ENCODE measurements at regions not wholly inside any gene's neighbourhood (a gene's known extent, or its start where the extent isn't known, plus 50 kb on each side); places are given as distances from the start of the nearest gene placed in this dataset.
"Not testable (repeated sequence)": the region's sequence is repeated elsewhere in the genome, so short reads cannot be mapped to it uniquely, and the experiment has no call there.

DNA sequence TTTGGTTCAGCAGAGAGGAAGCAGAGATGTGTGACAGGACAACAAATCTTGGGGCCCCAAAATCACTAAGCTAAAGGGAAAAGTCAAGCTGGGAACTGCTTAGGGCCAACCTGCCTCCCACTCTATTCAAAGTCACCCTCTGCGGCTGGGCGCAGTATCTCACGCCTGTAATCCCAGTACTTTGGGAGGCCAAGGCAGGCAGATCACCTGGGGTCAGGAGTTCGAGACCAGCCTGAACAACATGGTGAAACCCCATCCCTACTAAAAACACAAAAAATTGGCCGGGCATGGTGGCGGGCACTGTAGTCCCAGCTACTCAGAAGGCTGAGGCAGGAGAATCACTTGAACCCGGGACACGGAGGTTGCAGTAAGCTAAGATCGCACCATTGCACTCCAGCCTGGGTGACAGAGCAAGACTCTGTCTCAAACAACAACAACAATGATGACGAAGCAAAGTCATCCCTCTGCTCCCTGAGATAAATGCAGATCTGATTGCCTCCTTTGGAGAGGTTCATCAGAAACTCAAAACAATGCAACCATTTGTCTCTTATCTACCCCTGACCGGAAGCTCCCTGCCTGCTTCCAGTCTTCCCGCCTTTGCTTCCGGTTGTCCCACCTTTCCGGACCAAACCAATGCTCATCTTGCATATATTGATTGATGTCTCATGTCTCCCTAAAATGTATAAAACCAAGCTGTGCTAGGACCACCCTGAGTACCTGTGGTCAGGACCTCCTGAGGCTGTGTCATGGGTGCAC lies 136.4 kb upstream of the AFDN start:
- DNase-seq (ENCODE audit: low read depth) = not testable (repeated sequence)

DNA sequence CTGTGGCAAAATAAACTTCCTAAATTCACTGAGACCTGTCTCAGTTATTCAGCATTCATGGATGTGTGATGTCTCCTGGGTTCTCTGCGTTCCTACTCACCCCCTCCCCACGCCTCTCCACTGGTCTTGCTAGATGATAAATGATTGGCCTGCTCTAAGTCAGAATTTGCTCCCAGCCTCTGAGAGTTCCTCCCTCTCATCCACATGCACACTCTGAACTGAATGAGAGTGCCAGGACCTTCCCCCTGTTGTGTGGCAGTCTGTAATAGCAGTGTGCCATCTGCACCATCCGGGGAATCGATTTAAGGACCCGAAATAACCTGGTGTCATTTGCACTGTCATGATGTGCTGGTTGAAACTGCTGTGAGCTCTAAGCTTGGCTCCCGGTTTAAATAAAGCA lies 135.8 kb upstream of the AFDN start:
- no peak for DNase-seq (ENCODE audit: low read depth)

DNA sequence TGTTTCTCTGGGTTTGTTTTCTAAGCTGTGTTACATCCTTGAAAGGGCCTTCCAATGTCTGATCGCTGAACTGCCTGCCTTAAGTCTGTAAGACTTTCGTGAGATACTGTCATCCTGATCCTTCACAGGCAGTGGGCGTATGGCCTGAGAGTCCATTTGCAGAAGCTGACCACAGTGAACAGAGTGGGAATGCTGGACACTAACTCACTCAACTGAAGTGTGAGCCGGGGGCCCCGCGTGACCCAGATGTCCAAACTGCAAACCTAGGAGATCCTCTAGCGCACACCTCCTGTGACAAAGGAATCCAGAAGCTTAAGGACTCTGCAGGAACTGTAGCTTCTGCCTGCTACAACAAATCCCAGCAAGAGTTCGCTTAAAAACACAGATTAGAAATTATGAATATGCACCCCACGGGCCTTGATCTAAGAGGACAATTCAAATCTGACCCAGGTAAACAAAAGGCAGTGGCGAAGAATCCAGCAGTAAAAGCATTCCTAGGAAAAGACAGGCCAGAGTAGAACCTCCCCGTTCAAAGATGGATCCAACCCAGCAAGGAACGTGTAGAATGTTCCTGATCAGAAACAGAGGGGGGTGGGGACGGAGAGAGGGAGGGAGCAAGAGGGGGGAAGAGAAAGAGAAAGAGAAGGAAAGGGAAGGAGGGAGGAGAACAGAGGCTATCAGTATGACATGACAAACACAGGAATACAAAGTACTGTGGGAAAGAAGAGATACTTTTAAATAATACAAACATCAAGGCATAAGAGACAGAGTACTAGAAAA lies 135.0 kb upstream of the AFDN start:
- no peak for DNase-seq (ENCODE audit: low read depth)

- DNase-seq (ENCODE audit: low read depth) = not testable (repeated sequence)
Observed at GRCh38 chr6:167693478-167693877, 133.2 kb upstream of the AFDN start.

- DNase-seq (ENCODE audit: low read depth) = no peak
Observed at GRCh38 chr6:167695831-167696230, 130.9 kb upstream of the AFDN start.

DNA sequence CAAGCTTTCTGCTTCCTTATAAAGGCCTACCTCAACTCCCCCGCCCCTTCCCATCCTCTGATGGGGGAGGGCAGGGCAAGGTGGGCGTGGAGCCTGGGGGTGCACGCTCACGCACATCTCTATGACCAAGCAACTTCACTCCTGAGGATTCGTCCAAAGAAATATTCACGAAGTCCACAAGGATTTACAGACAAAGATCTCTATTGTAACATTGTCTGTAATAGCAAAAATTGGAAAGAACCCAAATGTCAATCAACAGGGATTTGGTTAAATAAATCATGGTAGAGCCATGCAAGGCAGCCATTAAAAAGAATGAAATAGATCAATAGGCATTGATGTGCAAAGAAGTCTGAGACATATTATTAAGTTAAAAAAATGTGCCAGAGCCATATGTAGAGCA lies 130.4 kb upstream of the AFDN start:
- no peak for DNase-seq (ENCODE audit: low read depth)

DNA sequence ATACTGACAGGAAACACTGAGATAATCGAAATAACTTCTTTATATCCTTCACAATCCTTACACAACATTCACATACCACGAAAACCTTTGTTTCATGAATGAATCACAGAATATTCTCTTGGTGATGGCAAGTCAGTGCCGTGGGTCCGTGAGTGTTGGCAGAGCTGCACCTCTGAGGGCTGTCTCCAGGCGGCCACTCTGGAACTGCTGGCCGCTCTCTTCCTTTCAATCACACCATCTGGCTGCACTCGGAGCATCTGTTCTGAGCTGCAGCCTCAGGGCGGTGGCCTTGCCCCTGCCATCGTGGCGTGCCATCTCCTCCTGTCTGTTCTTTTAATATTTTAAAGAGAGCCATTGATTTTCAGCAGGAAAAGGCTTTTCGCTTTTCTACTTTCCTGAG lies 129.4 kb upstream of the AFDN start:
- no peak for DNase-seq (ENCODE audit: low read depth)

DNA sequence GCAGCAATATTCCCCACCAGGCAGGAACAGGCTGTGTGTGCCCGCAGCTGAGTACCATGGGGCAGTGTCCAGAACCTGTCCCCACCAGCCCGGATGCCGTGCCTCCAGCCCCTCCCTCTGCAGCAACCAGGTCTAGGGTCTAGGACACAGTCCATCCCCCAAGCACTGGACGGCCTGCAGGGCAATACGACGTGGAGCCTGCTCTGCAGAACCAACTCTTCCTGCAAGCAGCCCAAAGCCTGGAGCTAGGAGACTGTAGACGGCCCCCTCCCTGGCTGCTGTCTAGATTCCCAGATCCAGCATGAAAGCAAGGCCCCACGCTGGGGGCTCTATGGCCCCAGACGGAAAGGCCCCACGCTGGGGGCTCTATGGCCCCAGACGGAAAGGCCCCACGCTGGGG lies 128.2 kb upstream of the AFDN start:
- DNase-seq (ENCODE audit: low read depth) = no peak

DNA sequence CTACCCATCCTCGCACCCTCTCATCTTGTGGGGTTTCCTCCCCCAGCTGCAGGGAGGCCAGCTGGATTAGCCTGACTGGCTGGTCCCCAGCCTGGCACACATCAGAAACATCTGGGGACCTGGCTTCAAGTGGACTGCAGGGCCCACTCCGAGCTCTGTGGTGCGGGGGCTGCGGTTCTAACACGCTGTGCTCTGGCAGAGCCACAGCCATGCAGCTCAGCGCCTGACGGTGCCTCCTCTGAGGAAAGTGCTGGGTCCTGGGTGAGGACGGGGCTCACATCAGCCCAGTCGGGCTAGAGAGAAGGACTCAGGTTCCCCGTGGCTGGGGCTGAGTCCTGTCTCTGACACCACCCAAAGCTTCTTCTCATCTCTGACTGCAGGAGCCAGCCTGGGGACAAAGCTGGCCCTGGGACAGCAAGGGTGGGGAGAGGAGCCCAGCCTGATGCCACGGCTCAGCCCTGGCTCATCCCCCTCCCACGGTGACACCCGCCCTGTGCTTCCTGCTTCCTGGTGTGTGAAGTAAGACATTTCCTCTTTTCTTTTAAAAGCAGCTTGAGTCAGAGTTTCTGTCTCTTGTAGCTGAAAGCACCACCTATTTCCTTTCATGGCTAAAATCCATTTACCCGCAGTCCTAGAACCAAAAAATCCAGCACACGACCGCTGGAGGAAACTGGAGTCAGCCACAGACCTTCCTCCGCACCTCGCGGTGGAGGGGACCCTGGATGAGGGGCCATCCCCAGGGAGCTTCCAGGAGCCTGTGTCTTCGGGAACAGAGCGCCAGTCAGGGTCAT lies 127.4 kb upstream of the AFDN start:
- no peak for DNase-seq (ENCODE audit: low read depth)

GRCh38 chr6:167700199-167700598 lies 126.5 kb upstream of the AFDN start:
- no peak for DNase-seq (ENCODE audit: low read depth)

DNA sequence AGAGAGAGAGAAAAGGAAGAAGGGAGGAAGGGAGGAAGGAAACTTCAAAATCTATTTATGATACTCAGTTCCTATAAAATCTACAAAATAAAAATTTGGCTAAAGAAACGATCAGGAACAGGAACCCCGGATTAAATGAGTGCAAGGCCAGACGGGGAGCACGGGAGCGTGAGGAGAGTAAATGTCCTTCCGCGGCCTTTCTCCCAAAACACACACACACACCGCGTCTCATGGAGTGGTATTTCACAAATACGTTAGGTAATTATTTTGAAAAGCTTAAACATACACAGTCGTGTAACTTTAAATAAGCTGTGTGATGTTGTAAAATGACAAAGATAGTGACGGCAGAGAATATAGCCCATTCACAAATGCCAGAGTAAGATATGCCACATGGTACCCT lies 125.7 kb upstream of the AFDN start:
- DNase-seq (ENCODE audit: low read depth) = no peak

GRCh38 chr6:167702241-167702827 lies 124.4 kb upstream of the AFDN start:
- no peak for DNase-seq (ENCODE audit: low read depth)

GRCh38 chr6:167703347-167703746 lies 123.4 kb upstream of the AFDN start:
- no peak for DNase-seq (ENCODE audit: low read depth)

DNA sequence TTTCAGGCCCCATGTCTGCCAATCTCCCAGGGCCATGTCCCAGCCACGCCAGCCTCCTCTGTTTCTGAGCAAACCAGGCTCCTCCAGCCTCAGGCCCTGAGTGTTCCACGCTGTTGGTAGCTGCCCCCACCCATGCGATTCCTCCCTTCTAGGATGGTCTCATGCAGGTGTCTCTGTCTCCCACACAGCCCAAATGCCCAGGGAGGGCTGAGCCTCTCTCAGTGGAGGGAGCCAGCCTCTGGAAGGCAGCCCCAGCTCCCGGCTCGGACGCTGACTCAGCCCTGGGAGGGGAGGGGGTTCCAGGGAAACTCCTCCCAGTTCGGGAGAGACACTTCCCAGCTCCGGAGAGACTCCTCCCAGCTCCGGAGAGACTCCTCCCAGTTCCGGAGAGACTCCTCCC lies 122.9 kb upstream of the AFDN start:
- no peak for DNase-seq (ENCODE audit: low read depth)

DNA sequence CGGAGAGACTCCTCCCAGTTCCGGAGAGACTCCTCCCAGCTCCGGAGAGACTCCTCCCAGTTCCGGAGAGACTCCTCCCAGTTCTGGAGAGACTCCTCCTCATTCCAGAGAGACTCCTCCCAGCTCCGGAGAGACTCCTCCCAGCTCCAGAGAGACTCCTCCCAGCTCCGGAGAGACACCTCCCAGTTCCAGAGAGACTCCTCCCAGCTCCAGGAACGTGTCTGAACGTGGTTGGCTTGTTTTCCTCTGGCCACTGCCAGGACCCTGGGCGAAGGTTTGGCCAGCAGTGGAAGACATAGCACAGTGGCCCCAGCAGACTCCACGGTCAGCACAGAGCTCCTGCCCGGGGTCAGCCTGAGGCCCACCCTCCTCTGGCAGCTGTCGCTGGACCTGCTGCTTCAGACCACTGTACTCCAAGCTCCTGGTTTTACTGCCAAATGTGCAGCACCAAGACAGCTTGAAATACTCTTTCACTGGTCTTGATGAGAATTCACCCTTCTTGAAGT lies 122.3 kb upstream of the AFDN start:
- DNase-seq (ENCODE audit: low read depth) = no peak

DNA sequence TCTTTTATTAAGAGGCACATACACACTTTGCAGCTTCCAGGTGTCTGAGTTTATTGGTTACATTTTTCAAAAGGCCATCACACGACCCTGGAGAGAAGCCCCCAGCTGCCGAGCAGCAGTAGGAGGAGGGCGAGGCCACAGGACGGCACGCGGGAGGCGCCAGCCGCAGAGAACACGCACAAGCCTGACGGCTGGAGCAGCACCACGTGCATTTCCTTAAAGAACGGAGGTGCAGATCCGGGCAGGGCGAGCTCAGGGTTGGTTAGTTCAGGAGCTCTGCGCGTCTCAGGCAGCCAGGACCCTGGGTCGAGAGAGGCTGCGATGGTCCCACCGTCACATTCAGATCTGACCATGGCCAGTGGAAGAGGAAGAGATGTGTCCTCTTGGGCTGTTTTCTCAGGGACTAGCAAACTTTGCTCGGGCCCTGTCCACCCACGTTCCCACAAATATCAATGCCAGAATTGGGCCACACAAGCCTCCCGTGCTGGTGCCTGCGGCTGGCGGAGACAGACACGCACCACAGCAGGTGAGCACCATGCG lies 121.4 kb upstream of the AFDN start:
- no peak for DNase-seq (ENCODE audit: low read depth)

DNA sequence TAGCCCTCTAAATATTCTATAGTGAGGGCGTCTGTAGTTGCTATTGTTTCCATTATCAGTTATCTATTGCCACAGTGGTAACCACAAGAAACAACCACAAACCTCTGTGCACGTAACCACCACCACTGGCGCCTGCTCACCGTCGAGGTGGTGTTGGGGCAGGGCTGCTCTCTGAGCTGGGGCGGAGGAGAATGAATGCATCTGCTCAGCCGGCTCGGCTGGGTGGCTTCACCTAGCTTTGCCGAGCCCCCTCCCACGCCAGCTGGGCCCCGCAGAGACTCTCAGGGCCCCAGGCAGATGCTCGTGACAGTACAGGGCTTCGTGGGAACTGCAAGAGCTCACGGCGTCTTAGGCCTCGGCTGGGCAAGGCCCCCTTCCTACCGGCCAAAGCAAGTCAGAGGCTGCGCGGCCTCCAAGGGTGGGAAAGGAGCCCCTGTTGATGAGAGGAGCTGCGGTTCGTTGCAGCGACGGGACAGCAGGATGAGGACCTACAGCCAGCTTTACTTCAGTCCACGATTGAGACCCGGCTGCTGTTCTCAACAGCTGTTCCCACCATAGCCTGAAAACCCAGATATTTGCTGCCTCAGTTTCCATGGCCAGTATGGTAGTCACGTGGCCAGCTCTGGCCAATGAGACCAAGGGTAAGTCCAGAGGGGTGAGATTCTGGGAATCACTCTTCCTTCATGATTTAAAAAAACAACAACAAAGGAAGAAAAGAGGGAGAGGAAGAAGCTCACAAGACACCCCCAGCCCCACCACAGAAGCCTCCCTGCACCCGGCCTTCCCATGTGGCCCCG lies 120.2 kb upstream of the AFDN start:
- DNase-seq (ENCODE audit: low read depth) = peak; percentile 23

DNA sequence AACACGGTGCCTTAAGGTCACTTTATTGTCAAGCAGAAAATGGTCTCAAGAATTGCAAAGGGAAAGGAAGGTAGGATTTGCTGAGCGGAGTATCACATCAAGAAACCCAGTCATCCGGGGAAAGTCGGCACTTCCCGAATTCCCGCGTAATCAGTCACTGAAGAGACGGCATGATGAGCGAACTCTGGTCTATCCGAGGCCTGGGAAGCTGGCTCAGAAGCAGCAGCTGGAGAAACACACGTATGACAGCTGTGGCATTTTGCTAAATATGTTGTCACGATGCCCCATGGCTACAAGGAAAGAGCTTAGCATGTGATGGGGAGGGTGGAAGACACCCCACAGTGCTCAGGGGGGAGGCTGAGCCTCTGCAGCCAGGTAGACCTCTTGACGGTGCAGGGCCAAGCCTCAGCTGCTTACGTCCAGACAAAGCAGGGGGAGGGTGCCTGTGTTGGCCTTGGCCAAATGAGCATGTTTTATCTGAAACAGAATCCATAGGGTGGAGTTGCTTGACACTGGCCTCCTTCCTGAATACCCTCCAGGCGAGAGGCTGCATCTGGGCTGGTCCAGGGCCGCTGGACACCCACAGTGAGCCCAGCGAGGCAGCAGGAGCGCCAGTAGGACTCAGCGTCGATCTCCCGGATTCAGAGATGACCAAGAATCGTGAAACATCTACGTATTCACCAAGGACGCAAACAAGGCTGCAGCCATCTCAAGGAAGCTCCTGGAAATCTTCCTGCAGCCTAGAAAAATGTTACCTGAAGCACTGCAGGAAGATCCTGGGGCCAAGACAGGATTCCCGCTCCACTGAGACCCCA lies 118.8 kb upstream of the AFDN start:
- DNase-seq (ENCODE audit: low read depth) = no peak

GRCh38 chr6:167708501-167709094 lies 118.1 kb upstream of the AFDN start:
- no peak for DNase-seq (ENCODE audit: low read depth)

GRCh38 chr6:167709196-167709595 lies 117.5 kb upstream of the AFDN start:
- DNase-seq (ENCODE audit: low read depth) = no peak
